CD8-positive, alpha-beta memory T cell (primary cell): ENCODE measurements at regions not wholly inside any gene's neighbourhood (a gene's known extent, or its start where the extent isn't known, plus 50 kb on each side); places are given as distances from the start of the nearest gene placed in this dataset.
A peak's percentile ranks its signal among the peaks of the same experiment; 100 is the strongest.
"Not testable (repeated sequence)": the region's sequence is repeated elsewhere in the genome, so short reads cannot be mapped to it uniquely, and the experiment has no call there.

ENCODE experiments used
- CTCF ChIA-PET: fragments of 350-600 bp; sonication (Branson Sonifier 250); formaldehyde crosslinking; loops from one replicate; lab custom pipeline; 2021; ENCODE audit warnings: antibody characterized with exemption; lab: Charles Lee
- POLR2A ChIA-PET: fragments of 350-600 bp; sonication (Branson Sonifier 250); formaldehyde crosslinking; loops from one replicate; lab custom pipeline; 2021; ENCODE audit warnings: antibody characterized with exemption; lab: Charles Lee
- DNase-seq, 5 donors: peaks; one replicate each; pipeline versions ENCODE4 v3.0.0 to v3.0.0-alpha.2; 2020 to 2022; ENCODE audit warnings: mixed read lengths in 1 of 5
- H3K27ac ChIP-seq: one replicate; pipeline ENCODE4 v1.7.0; 2013; ENCODE audit warnings: low read depth, mild to moderate bottlenecking, low read length, moderate library complexity
- H3K27me3 ChIP-seq: 2 replicates; pipeline ENCODE4 v1.7.0; 2013; ENCODE audit warnings: low read length, mild to moderate bottlenecking; ENCODE audit not compliant: insufficient read depth, poor library complexity, severe bottlenecking
- H3K36me3 ChIP-seq: 2 replicates; pipeline ENCODE4 v1.7.0; 2013; ENCODE audit warnings: mild to moderate bottlenecking, low read length, moderate library complexity; ENCODE audit not compliant: insufficient read depth
- H3K4me1 ChIP-seq: 2 replicates; pipeline ENCODE4 v1.7.0; 2013; ENCODE audit warnings: mild to moderate bottlenecking, low read length, moderate library complexity; ENCODE audit not compliant: insufficient read depth
- H3K4me3 ChIP-seq: 2 replicates; pipeline ENCODE4 v1.7.0; 2013; ENCODE audit warnings: mild to moderate bottlenecking, low read length
- H3K9me3 ChIP-seq: 2 replicates; pipeline ENCODE4 v1.7.0; 2013; ENCODE audit warnings: mild to moderate bottlenecking, low read length
- H3K27ac Mint-ChIP-seq, 8 donors: one replicate each; pipeline ENCODE4 v1.8.0; 2020 to 2021; ENCODE audit warnings: mixed read lengths in 8 of 8, mild to moderate bottlenecking in 6 of 8, inconsistent platforms in 3 of 8, moderate library complexity in 3 of 8
- H3K27me3 Mint-ChIP-seq, 2 donors: one replicate each; pipeline ENCODE4 v1.8.0; 2020 to 2021; ENCODE audit warnings: mixed read lengths in 2 of 2, mild to moderate bottlenecking in 1 of 2, moderate library complexity in 1 of 2
- H3K36me3 Mint-ChIP-seq, 3 donors: one replicate each; pipeline ENCODE4 v1.8.0; 2020 to 2021; ENCODE audit warnings: mixed read lengths in 3 of 3, inconsistent platforms in 1 of 3, mild to moderate bottlenecking in 1 of 3
- H3K4me1 Mint-ChIP-seq, 3 donors: one replicate each; pipeline ENCODE4 v1.8.0; 2020 to 2021; ENCODE audit warnings: mixed read lengths in 3 of 3, inconsistent platforms in 1 of 3, mild to moderate bottlenecking in 1 of 3
- H3K4me3 Mint-ChIP-seq, 7 donors: one replicate each; pipeline ENCODE4 v1.8.0; 2020 to 2021; ENCODE audit warnings: mixed read lengths in 7 of 7, mild to moderate bottlenecking in 6 of 7, moderate library complexity in 4 of 7, inconsistent platforms in 2 of 7
- H3K9me3 Mint-ChIP-seq, 5 donors: one replicate each; pipeline ENCODE4 v1.8.0; 2020 to 2022; ENCODE audit warnings: mixed read lengths in 5 of 5, mild to moderate bottlenecking in 3 of 5, moderate library complexity in 2 of 5, inconsistent platforms in 1 of 5

DNA sequence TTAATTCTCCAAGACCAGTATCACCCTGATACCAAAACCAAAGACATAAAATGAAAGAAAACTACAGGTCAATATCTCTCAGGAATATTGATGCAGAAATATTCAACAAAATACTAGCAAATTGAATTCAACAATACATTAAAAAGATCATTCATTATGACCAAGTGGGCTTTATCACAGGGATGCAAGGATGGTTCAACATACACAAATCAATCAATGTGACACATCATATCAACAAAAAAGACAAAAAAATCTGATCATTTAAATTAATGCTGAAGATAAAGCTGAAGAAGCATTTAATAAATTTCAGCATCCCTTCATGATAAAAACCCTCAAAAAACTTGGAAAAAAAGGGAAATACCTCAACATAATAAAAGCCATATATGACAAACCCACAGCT is 341.4 kb downstream of the GUCY2F start:
- Mint-ChIP-seq H3K4me1 (no peaks in the 10 kb centered on the region), H3K4me3 (no peak overlapping the region), H3K36me3 (no peaks in the 10 kb centered on the region), H3K27me3 (peaks cover 0 to 1% of the 10 kb centered on the region in 2 donors), H3K9me3 (peaks cover 0 to 18% (median 6%) of the 10 kb centered on the region in 5 donors), H3K27ac (no peak overlapping the region)
- Histone ChIP-seq H3K9me3 (no peaks in the 10 kb centered on the region), H3K4me1 (no peaks in the 10 kb centered on the region), H3K36me3 (no peaks in the 10 kb centered on the region), H3K27ac (no peak overlapping the region), H3K27me3 (no peaks in the 10 kb centered on the region), H3K4me3 (no peak overlapping the region)
- CTCF ChIA-PET = no interaction called here
- POLR2A ChIA-PET = no interaction called here
- no peak for DNase-seq

DNA sequence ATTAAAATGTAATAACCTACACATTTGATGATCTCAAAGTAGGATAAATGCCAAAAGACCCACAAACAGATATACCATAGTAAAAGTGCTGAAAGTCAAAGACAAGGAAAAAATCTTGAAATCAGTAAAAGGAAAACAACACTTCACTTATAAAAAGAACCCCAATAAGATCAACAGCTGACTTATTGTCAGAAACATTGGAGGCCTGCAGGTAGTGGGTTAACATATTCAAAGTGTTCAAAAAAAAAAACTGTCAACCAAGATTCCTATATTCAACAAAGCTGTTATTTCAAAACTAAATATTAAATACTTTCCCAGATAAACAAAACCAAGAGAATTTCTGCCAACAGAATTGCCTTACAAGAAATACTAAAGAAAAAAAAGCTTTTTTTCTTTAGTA is 347.1 kb downstream of the GUCY2F start:
- no peak overlapping the region for H3K27ac ChIP-seq
- H3K27me3 Mint-ChIP-seq = peaks cover 0 to 1% of the 10 kb centered on the region in 2 donors
- no peaks in the 10 kb centered on the region for H3K27me3 ChIP-seq
- no peaks in the 10 kb centered on the region for H3K9me3 ChIP-seq
- CTCF ChIA-PET = no interaction called here
- no peak overlapping the region for H3K27ac Mint-ChIP-seq
- no peak for DNase-seq
- no peak overlapping the region for H3K4me3 Mint-ChIP-seq
- no peaks in the 10 kb centered on the region for H3K36me3 Mint-ChIP-seq
- POLR2A ChIA-PET = no interaction called here
- peaks cover 0 to 11% (median 6%) of the 10 kb centered on the region in 5 donors for H3K9me3 Mint-ChIP-seq
- no peaks in the 10 kb centered on the region for H3K36me3 ChIP-seq
- H3K4me1 ChIP-seq = no peaks in the 10 kb centered on the region
- H3K4me3 ChIP-seq = no peak overlapping the region
- H3K4me1 Mint-ChIP-seq = no peaks in the 10 kb centered on the region

DNA sequence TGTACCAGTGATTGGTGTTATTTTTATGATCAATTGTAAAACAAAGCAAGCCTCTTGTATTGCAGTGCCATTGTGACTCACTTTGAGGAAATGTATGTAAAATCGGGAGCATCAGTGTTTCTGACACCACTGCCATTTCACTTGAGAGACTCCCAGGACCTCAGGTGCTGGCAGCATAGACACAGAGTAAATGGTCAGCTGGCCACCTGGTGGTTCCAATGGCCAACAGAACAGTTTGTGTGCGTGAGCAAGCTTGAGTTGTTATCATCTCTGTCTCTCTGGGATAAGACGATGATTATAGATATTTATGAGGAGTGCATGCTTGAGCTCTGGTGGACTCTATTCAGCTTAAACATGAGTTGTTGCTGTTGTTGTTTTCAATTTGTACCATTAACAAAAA is 356.6 kb downstream of the GUCY2F start:
- POLR2A ChIA-PET = no interaction called here
- Histone ChIP-seq H3K27me3 (no peaks in the 10 kb centered on the region), H3K36me3 (no peaks in the 10 kb centered on the region), H3K4me3 (no peak overlapping the region), H3K4me1 (no peaks in the 10 kb centered on the region), H3K27ac (no peak overlapping the region), H3K9me3 (no peaks in the 10 kb centered on the region)
- Mint-ChIP-seq H3K4me1 (no peaks in the 10 kb centered on the region), H3K4me3 (no peak overlapping the region), H3K36me3 (no peaks in the 10 kb centered on the region), H3K9me3 (peaks cover 0 to 7% (median 0%) of the 10 kb centered on the region in 5 donors), H3K27me3 (no peaks in the 10 kb centered on the region), H3K27ac (no peak overlapping the region)
- DNase-seq = no peak
- CTCF ChIA-PET = no interaction called here

DNA sequence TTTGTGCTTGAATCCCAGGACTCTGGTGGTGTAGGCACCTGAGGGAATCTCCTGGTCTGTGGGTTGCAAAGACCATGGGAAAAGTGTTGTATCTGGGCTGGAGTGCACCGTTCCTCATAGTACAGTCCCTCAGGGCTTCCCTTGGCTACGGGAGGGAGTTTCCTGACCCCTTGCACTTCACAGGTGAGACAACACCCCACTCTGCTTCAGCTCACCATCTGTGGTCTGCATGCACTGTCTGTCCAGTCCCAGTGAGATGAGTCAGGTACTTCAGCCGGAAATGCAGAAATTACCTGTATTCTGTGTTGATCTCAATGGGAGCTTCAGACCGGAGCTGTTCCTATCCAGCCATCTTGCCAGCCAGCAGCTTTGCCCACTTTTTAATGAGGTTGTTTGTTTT is 353.0 kb upstream of the IRS4 start:
- H3K4me3 ChIP-seq = no peak overlapping the region
- POLR2A ChIA-PET = no interaction called here
- no peaks in the 10 kb centered on the region for H3K27me3 Mint-ChIP-seq

DNA sequence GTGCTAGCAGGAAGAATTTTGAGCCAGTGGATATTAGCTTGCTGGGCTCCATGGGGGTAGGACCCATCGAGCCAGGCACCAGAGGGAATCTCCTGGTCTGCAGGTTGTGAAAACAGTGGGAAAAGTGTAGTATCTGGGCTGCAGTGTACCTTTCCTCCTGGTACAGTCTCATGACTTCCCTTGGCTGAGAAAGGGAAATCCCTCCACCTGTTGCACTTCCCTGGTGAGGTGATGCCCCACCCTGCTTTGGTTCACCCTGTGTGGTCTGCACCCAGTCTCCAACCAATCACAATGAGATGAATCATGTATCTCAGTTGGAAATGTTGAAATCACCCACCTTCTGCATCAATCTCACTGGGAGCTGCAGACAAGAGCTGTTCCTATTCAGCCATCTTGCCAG is 341.4 kb upstream of the IRS4 start:
- H3K4me1 Mint-ChIP-seq = no peaks in the 10 kb centered on the region
- Histone ChIP-seq H3K4me1 (no peaks in the 10 kb centered on the region), H3K4me3 (no peak overlapping the region), H3K27ac (no peak overlapping the region), H3K27me3 (no peaks in the 10 kb centered on the region), H3K36me3 (no peaks in the 10 kb centered on the region), H3K9me3 (no peaks in the 10 kb centered on the region)
- no peak overlapping the region for H3K4me3 Mint-ChIP-seq
- ChIA-PET POLR2A (no interaction called here), CTCF (no interaction called here)
- peaks cover 0 to 12% (median 4%) of the 10 kb centered on the region in 5 donors for H3K9me3 Mint-ChIP-seq
- no peak for DNase-seq
- H3K27ac Mint-ChIP-seq = no peak overlapping the region
- peaks cover 0 to 4% of the 10 kb centered on the region in 2 donors for H3K27me3 Mint-ChIP-seq
- H3K36me3 Mint-ChIP-seq = no peaks in the 10 kb centered on the region

More for the DNA sequence above, 353.0 kb upstream of the IRS4 start:
- H3K4me1 Mint-ChIP-seq = no peaks in the 10 kb centered on the region
- H3K27me3 ChIP-seq = no peaks in the 10 kb centered on the region
- DNase-seq = no peak
- H3K36me3 ChIP-seq = no peaks in the 10 kb centered on the region
- H3K27ac ChIP-seq = no peak overlapping the region
- no peaks in the 10 kb centered on the region for H3K4me1 ChIP-seq
- H3K9me3 Mint-ChIP-seq = peaks cover 0 to 6% (median 2%) of the 10 kb centered on the region in 5 donors
- H3K27ac Mint-ChIP-seq = no peak overlapping the region
- H3K4me3 Mint-ChIP-seq = no peak overlapping the region
- no peaks in the 10 kb centered on the region for H3K9me3 ChIP-seq
- H3K36me3 Mint-ChIP-seq = no peaks in the 10 kb centered on the region
- CTCF ChIA-PET = no interaction called here

DNA sequence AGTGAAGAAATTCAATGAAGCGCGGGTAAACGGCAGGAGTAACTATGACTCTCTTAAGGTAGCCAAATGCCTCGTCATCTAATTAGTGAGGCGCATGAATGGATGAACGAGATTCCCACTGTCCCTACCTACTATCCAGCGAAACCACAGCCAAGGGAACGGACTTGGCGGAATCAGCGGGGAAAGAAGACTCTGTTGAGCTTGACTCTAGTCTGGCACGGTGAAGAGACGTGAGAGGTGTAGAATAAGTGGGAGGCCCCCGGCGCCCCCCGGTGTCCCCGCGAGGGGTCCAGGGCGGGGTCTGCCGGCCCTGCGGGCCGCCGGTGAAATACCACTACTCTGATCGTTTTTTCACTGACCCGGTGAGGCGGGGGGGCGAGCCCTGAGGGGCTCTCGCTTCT is 317.8 kb upstream of the IRS4 start:
- H3K4me1 Mint-ChIP-seq, H3K36me3 Mint-ChIP-seq, H3K4me1 ChIP-seq, H3K9me3 Mint-ChIP-seq, H3K27me3 Mint-ChIP-seq, POLR2A ChIA-PET, H3K27me3 ChIP-seq, H3K9me3 ChIP-seq, H3K4me3 ChIP-seq, H3K4me3 Mint-ChIP-seq, H3K27ac ChIP-seq, CTCF ChIA-PET, H3K27ac Mint-ChIP-seq, H3K36me3 ChIP-seq: not testable (repeated sequence)
- peak in 1 of 5 donors; percentile 1 for DNase-seq

DNA sequence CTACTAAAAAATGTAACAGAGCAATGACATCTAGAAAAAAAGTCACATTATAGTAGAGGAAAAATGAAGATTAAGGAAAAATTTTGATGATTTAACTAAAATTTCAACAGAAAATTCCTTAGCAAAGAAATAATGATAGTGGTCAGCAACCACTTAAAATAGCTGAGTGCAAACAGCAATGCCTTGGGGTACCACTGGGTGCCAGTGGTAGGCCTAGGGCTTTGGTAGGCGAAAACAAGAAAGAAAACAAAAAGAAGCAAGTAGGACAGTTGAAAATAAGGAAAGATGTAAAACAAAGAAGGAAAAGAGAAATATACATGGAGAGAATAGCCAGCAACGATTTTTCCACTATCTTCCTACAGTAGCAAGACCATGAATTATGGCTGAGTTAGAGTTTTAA is 313.5 kb upstream of the IRS4 start:
- ChIA-PET POLR2A (no interaction called here), CTCF (no interaction called here)

DNA sequence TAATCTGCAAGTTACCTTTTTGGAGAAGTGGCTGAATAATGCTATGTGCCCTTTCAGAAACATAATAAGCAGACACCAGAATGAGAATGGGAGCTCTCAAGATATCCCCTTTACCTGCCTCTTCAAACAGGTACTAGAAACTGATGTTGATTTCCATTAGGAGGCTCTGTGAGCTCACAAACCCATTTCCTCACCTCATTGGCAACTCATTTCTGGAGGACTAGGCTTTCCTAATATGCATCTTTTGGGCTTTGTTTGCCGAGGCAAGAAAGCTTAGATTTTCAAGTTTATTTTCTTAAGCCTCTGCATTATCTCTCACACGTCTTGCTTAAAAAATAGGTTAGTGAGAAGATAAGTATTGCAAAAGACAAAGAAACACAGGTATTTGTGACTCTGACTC is 313.1 kb upstream of the IRS4 start:
- POLR2A ChIA-PET = no interaction called here
- peaks cover 0 to 4% of the 10 kb centered on the region in 2 donors for H3K27me3 Mint-ChIP-seq
- CTCF ChIA-PET = no interaction called here
- Histone ChIP-seq H3K4me1 (no peaks in the 10 kb centered on the region), H3K4me3 (no peak overlapping the region), H3K27ac (no peak overlapping the region), H3K36me3 (no peaks in the 10 kb centered on the region), H3K27me3 (no peaks in the 10 kb centered on the region), H3K9me3 (no peaks in the 10 kb centered on the region)
- H3K36me3 Mint-ChIP-seq = no peaks in the 10 kb centered on the region
- H3K27ac Mint-ChIP-seq = no peak overlapping the region
- H3K4me1 Mint-ChIP-seq = no peaks in the 10 kb centered on the region
- H3K9me3 Mint-ChIP-seq = peaks cover 0 to 2% (median 0%) of the 10 kb centered on the region in 5 donors
- no peak overlapping the region for H3K4me3 Mint-ChIP-seq
- DNase-seq = no peak

More for the DNA sequence above, 313.5 kb upstream of the IRS4 start:
- Mint-ChIP-seq H3K36me3 (no peaks in the 10 kb centered on the region), H3K27ac (no peak overlapping the region), H3K4me1 (no peaks in the 10 kb centered on the region), H3K4me3 (no peak overlapping the region), H3K9me3 (peaks cover 0 to 2% (median 0%) of the 10 kb centered on the region in 5 donors), H3K27me3 (peaks cover 0 to 4% of the 10 kb centered on the region in 2 donors)
- H3K9me3 ChIP-seq = no peaks in the 10 kb centered on the region
- no peaks in the 10 kb centered on the region for H3K36me3 ChIP-seq
- H3K27ac ChIP-seq = no peak overlapping the region
- H3K4me3 ChIP-seq = no peak overlapping the region
- H3K4me1 ChIP-seq = no peaks in the 10 kb centered on the region
- DNase-seq = no peak
- H3K27me3 ChIP-seq = no peaks in the 10 kb centered on the region

DNA sequence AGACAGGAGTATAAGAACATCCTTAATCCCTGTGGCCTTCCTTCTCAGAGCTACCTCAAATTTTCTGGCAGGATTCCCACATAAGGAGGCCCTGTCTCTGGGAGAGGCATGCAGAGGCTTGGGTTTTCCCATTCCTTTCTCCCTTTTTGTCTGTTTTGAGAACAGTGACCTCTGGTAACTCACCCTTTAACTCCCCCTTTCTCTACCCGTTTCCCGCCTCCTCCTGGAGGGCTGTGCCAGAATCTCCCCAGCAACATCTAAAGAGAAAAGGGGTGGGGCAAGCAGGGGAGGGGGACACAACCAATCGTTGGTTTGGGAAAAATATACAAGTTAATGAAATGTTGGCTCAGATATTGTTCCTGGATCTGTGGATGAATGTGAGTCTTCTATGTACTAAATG is 303.7 kb upstream of the IRS4 start:
- no peaks in the 10 kb centered on the region for H3K27me3 ChIP-seq
- ChIA-PET POLR2A (no interaction called here), CTCF (no interaction called here)
- H3K9me3 Mint-ChIP-seq = no peaks in the 10 kb centered on the region
- H3K27me3 Mint-ChIP-seq = no peaks in the 10 kb centered on the region
- H3K27ac ChIP-seq = no peak overlapping the region
- no peak for DNase-seq
- no peak overlapping the region for H3K4me3 ChIP-seq
- H3K4me1 ChIP-seq = no peaks in the 10 kb centered on the region
- no peak overlapping the region for H3K4me3 Mint-ChIP-seq
- H3K27ac Mint-ChIP-seq = no peak overlapping the region
- H3K36me3 Mint-ChIP-seq = no peaks in the 10 kb centered on the region
- no peaks in the 10 kb centered on the region for H3K36me3 ChIP-seq
- H3K4me1 Mint-ChIP-seq = no peaks in the 10 kb centered on the region
- H3K9me3 ChIP-seq = no peaks in the 10 kb centered on the region
